ENCODE measurements at regions not wholly inside any gene's neighbourhood (a gene's known extent, or its start where the extent isn't known, plus 50 kb on each side); places are given as distances from the start of the nearest gene placed in this dataset.

GRCh38 chr2:180144338-180144813 is 137.3 kb upstream of the CWC22 start:
- no peak overlapping the region for H3K4me3 ChIP-seq (ENCODE audit: insufficient read depth, low read depth, low read length)
- no peak for TF ChIP-seq CTCF (IDR thresholded peaks at IDR 0.05; ENCODE audit: insufficient read depth, low read depth, low read length)
- no peak for TF ChIP-seq EZH2 (IDR thresholded peaks at IDR 0.05; ENCODE audit: insufficient read depth, low read length)
- H3K27ac ChIP-seq (ENCODE audit: low read depth, low read length), result no peak overlapping the region
- FAIRE-seq (no peak), DNase-seq (ENCODE audit: low read depth) (no peak)
- H3K4me1 ChIP-seq (ENCODE audit: insufficient read depth, low read length), result no peaks in the 10 kb centered on the region
- Mint-ChIP-seq H3K27ac (ENCODE audit: unreplicated experiment) (no peak overlapping the region), H3K9me3 (ENCODE audit: unreplicated experiment) (no peaks in the 10 kb centered on the region), H3K27me3 (ENCODE audit: low read depth, unreplicated experiment) (no peaks in the 10 kb centered on the region), H3K4me1 (ENCODE audit: low read depth, unreplicated experiment) (no peaks in the 10 kb centered on the region), H3K36me3 (ENCODE audit: low read depth, unreplicated experiment) (no peaks in the 10 kb centered on the region), H3K4me3 (ENCODE audit: unreplicated experiment) (no peak overlapping the region)
- no peaks in the 10 kb centered on the region for H3K79me2 ChIP-seq (ENCODE audit: insufficient read depth, low read length)
- no peaks in the 10 kb centered on the region for H3K27me3 ChIP-seq (ENCODE audit: insufficient read depth, low read length)
- no peak overlapping the region for H3K4me2 ChIP-seq (ENCODE audit: low read length)
- no peaks in the 10 kb centered on the region for H3K9me3 ChIP-seq (ENCODE audit: insufficient read depth, low read depth, low read length)
- H4K20me1 ChIP-seq (ENCODE audit: insufficient read depth, low read length), result no peaks in the 10 kb centered on the region
- no peak overlapping the region for H3K9ac ChIP-seq (ENCODE audit: low read length)
- H3K36me3 ChIP-seq (ENCODE audit: insufficient read depth, low read length), result no peaks in the 10 kb centered on the region
- no peak overlapping the region for H2AFZ ChIP-seq (ENCODE audit: low read depth, low read length)

GRCh38 chr2:180143633-180144337 is 136.7 kb upstream of the CWC22 start:
- H3K27ac Mint-ChIP-seq (ENCODE audit: unreplicated experiment), result no peak overlapping the region
- DNase-seq (ENCODE audit: low read depth), result no peak
- Histone ChIP-seq H3K36me3 (ENCODE audit: insufficient read depth, low read length) (no peaks in the 10 kb centered on the region), H3K79me2 (ENCODE audit: insufficient read depth, low read length) (no peaks in the 10 kb centered on the region), H3K4me1 (ENCODE audit: insufficient read depth, low read length) (no peaks in the 10 kb centered on the region), H3K27ac (ENCODE audit: low read depth, low read length) (no peak overlapping the region), H3K4me3 (ENCODE audit: insufficient read depth, low read depth, low read length) (no peak overlapping the region), H3K9ac (ENCODE audit: low read length) (no peak overlapping the region), H4K20me1 (ENCODE audit: insufficient read depth, low read length) (no peaks in the 10 kb centered on the region), H3K9me3 (ENCODE audit: insufficient read depth, low read depth, low read length) (no peaks in the 10 kb centered on the region), H3K4me2 (ENCODE audit: low read length) (no peak overlapping the region), H2AFZ (ENCODE audit: low read depth, low read length) (no peak overlapping the region), H3K27me3 (ENCODE audit: insufficient read depth, low read length) (no peaks in the 10 kb centered on the region)
- no peak for FAIRE-seq
- H3K4me3 Mint-ChIP-seq (ENCODE audit: unreplicated experiment), result no peak overlapping the region
- no peaks in the 10 kb centered on the region for H3K9me3 Mint-ChIP-seq (ENCODE audit: unreplicated experiment)
- TF ChIP-seq EZH2 (IDR thresholded peaks at IDR 0.05; ENCODE audit: insufficient read depth, low read length), result no peak
- TF ChIP-seq CTCF (IDR thresholded peaks at IDR 0.05; ENCODE audit: insufficient read depth, low read depth, low read length), result no peak
- H3K4me1 Mint-ChIP-seq (ENCODE audit: low read depth, unreplicated experiment), result no peaks in the 10 kb centered on the region
- no peaks in the 10 kb centered on the region for H3K27me3 Mint-ChIP-seq (ENCODE audit: low read depth, unreplicated experiment)
- no peaks in the 10 kb centered on the region for H3K36me3 Mint-ChIP-seq (ENCODE audit: low read depth, unreplicated experiment)

- no peaks in the 10 kb centered on the region for H3K9me3 Mint-ChIP-seq (ENCODE audit: unreplicated experiment)
- no peak overlapping the region for H2AFZ ChIP-seq (ENCODE audit: low read depth, low read length)
Measured at GRCh38 chr2:180141600-180141999, 134.5 kb upstream of the CWC22 start.

More at GRCh38 chr2:180141600-180141999, 134.5 kb upstream of the CWC22 start:
- FAIRE-seq (no peak), DNase-seq (ENCODE audit: low read depth) (no peak)
- H3K4me3 Mint-ChIP-seq (ENCODE audit: unreplicated experiment), result no peak overlapping the region
- H3K9me3 ChIP-seq (ENCODE audit: insufficient read depth, low read depth, low read length), result no peaks in the 10 kb centered on the region
- H3K4me3 ChIP-seq (ENCODE audit: insufficient read depth, low read depth, low read length), result no peak overlapping the region
- no peaks in the 10 kb centered on the region for H3K36me3 ChIP-seq (ENCODE audit: insufficient read depth, low read length)
- no peaks in the 10 kb centered on the region for H3K36me3 Mint-ChIP-seq (ENCODE audit: low read depth, unreplicated experiment)
- H3K4me1 ChIP-seq (ENCODE audit: insufficient read depth, low read length), result no peaks in the 10 kb centered on the region
- no peak overlapping the region for H3K27ac ChIP-seq (ENCODE audit: low read depth, low read length)
- TF ChIP-seq EZH2 (IDR thresholded peaks at IDR 0.05; ENCODE audit: insufficient read depth, low read length), result no peak
- no peak for TF ChIP-seq CTCF (IDR thresholded peaks at IDR 0.05; ENCODE audit: insufficient read depth, low read depth, low read length)
- no peaks in the 10 kb centered on the region for H3K27me3 ChIP-seq (ENCODE audit: insufficient read depth, low read length)
- H3K9ac ChIP-seq (ENCODE audit: low read length), result no peak overlapping the region
- H4K20me1 ChIP-seq (ENCODE audit: insufficient read depth, low read length), result no peaks in the 10 kb centered on the region
- no peaks in the 10 kb centered on the region for H3K27me3 Mint-ChIP-seq (ENCODE audit: low read depth, unreplicated experiment)
- H3K4me2 ChIP-seq (ENCODE audit: low read length), result no peak overlapping the region
- no peaks in the 10 kb centered on the region for H3K79me2 ChIP-seq (ENCODE audit: insufficient read depth, low read length)
- no peaks in the 10 kb centered on the region for H3K4me1 Mint-ChIP-seq (ENCODE audit: low read depth, unreplicated experiment)
- H3K27ac Mint-ChIP-seq (ENCODE audit: unreplicated experiment), result no peak overlapping the region

Data from astrocyte (in vitro differentiated cells and primary cell).